ENCODE measurements at regions not wholly inside any gene's neighbourhood (a gene's known extent, or its start where the extent isn't known, plus 50 kb on each side); places are given as distances from the start of the nearest gene placed in this dataset.

GRCh38 chr2:56086336-56086735 is 97.5 kb upstream of the CCDC85A start:
- DNase-seq (ENCODE audit: low spot score) (no peak), ATAC-seq (no peak)
- TF ChIP-seq ZNF512 (CRISPR knock-in tag; IDR thresholded peaks at IDR 0.05; ENCODE audit: borderline replicate concordance) = no peak
- TF ChIP-seq NFYB (CRISPR knock-in tag; conservative IDR thresholded peaks at IDR 0.05; ENCODE audit: low read depth) = no peak
- TF ChIP-seq JUN (CRISPR knock-in tag; IDR thresholded peaks at IDR 0.05) = no peak
- TF ChIP-seq ZBTB43 (CRISPR knock-in tag; IDR thresholded peaks at IDR 0.05) = no peak
- no peak for TF ChIP-seq FOXP1 (CRISPR knock-in tag; IDR thresholded peaks at IDR 0.05; ENCODE audit: borderline replicate concordance)
- no peak for TF ChIP-seq ATF1 (CRISPR knock-in tag; IDR thresholded peaks at IDR 0.05)
- no peak for TF ChIP-seq OVOL2 (CRISPR knock-in tag; IDR thresholded peaks at IDR 0.05; ENCODE audit: borderline replicate concordance)
- TF ChIP-seq ATF3 (CRISPR knock-in tag; conservative IDR thresholded peaks at IDR 0.05) = no peak
- no peak for TF ChIP-seq AFF4 (CRISPR knock-in tag; IDR thresholded peaks at IDR 0.05; ENCODE audit: borderline replicate concordance)
- TF ChIP-seq RORB (CRISPR knock-in tag; IDR thresholded peaks at IDR 0.05) = no peak
- ChIA-PET CTCF (interaction anchor here (2.2 kb wide), 1 partner anchor 44 kb away, joined by 6 read pairs; no protein-coding TSS in a partner anchor), POLR2A (no interaction called here)
- H3K36me3 Mint-ChIP-seq = no peaks in the 10 kb centered on the region
- peaks cover 3% of the 10 kb centered on the region; the same call in 1 of the 2 replicates for H3K4me1 Mint-ChIP-seq
- no peaks in the 10 kb centered on the region for H3K27me3 Mint-ChIP-seq (ENCODE audit: low read depth)
- no peak overlapping the region for H3K4me3 Mint-ChIP-seq
- H3K9me3 Mint-ChIP-seq = peaks cover 4% of the 10 kb centered on the region
- H3K27ac Mint-ChIP-seq = no peak overlapping the region

- DNase-seq (ENCODE audit: low spot score) (no peak), ATAC-seq (no peak)
- CTCF ChIA-PET = interaction anchor here (0.9 to 1.9 kb wide), 4 partner anchors 11 to 42 kb away, joined by 4 to 8 read pairs (median 4); no protein-coding TSS in a partner anchor
- no peaks in the 10 kb centered on the region for H3K36me3 Mint-ChIP-seq
- H3K27ac Mint-ChIP-seq = no peak overlapping the region
- no peak for TF ChIP-seq SOX15 (CRISPR knock-in tag; IDR thresholded peaks at IDR 0.05)
- H3K4me1 Mint-ChIP-seq = peaks cover 3% of the 10 kb centered on the region; the same call in 1 of the 2 replicates
- H3K4me3 Mint-ChIP-seq = no peak overlapping the region
- H3K9me3 Mint-ChIP-seq = no peaks in the 10 kb centered on the region
- POLR2A ChIA-PET = no interaction called here
- H3K27me3 Mint-ChIP-seq (ENCODE audit: low read depth) = no peaks in the 10 kb centered on the region
Observed at GRCh38 chr2:56088411-56088810, 95.4 kb upstream of the CCDC85A start.

- Mint-ChIP-seq H3K4me3 (no peak overlapping the region), H3K27me3 (ENCODE audit: low read depth) (no peaks in the 10 kb centered on the region), H3K27ac (no peak overlapping the region), H3K4me1 (peaks cover 3% of the 10 kb centered on the region; the same call in 1 of the 2 replicates), H3K9me3 (no peaks in the 10 kb centered on the region), H3K36me3 (no peaks in the 10 kb centered on the region)
- DNase-seq (ENCODE audit: low spot score) (no peak), ATAC-seq (no peak)
- CTCF ChIA-PET = interaction anchor here (1.3 to 1.9 kb wide), 2 partner anchors 12 to 40 kb away, joined by 5 to 8 read pairs; no protein-coding TSS in a partner anchor
- POLR2A ChIA-PET = no interaction called here
- TF ChIP-seq PRRX2 (CRISPR knock-in tag; IDR thresholded peaks at IDR 0.05) = no peak
- no peak for TF ChIP-seq ATF1 (CRISPR knock-in tag; IDR thresholded peaks at IDR 0.05)
- TF ChIP-seq ZNF281 (CRISPR knock-in tag; IDR thresholded peaks at IDR 0.05) = no peak
- TF ChIP-seq ETV6 (CRISPR knock-in tag; IDR thresholded peaks at IDR 0.05) = no peak
- TF ChIP-seq FOXK1 (CRISPR knock-in tag; IDR thresholded peaks at IDR 0.05) = no peak
- no peak for TF ChIP-seq HMGXB4 (CRISPR knock-in tag; IDR thresholded peaks at IDR 0.05)
- no peak for TF ChIP-seq ZSCAN18 (CRISPR knock-in tag; IDR thresholded peaks at IDR 0.05)
- TF ChIP-seq ZNF396 (CRISPR knock-in tag; IDR thresholded peaks at IDR 0.05; ENCODE audit: borderline replicate concordance) = no peak
- TF ChIP-seq GABPB1 (CRISPR knock-in tag; IDR thresholded peaks at IDR 0.05) = no peak
Observed at GRCh38 chr2:56089931-56090330, 93.9 kb upstream of the CCDC85A start.
